Gastrocnemius medialis (tissue), 4 donors: ENCODE measurements at regions not wholly inside any gene's neighbourhood (a gene's known extent, or its start where the extent isn't known, plus 50 kb on each side); places are given as distances from the start of the nearest gene placed in this dataset.

Source experiments
- CTCF ChIP-seq, 5 experiments: fragments of 450-650 bp in 3 of 5; fragments of 200-600 bp in 2 of 5; sonication (generic) in 2 of 5; IDR thresholded peaks in 4 of 5; conservative IDR thresholded peaks in 1 of 5; 1 replicate in 4 of 5; 2 replicates in 1 of 5; pipeline ENCODE4 v1.5.1; 2016 to 2019; ENCODE audit warnings: antibody characterized with exemption in 5 of 5, mild to moderate bottlenecking in 3 of 5, moderate library complexity in 3 of 5
- POLR2A ChIP-seq, 2 donors: fragments of 450-650 bp; IDR thresholded peaks; one replicate each; pipeline ENCODE4 v1.6.1; 2017; ENCODE audit warnings: antibody characterized with exemption in 2 of 2, mild to moderate bottlenecking in 2 of 2, moderate library complexity in 2 of 2

- TF ChIP-seq POLR2A (IDR thresholded peaks at IDR 0.05) (no peak), CTCF (IDR thresholded peaks at IDR 0.05 in 4 of 5, conservative IDR thresholded peaks at IDR 0.05 in 1 of 5) (no peak)
Observed at GRCh38 chr6:144986271-144986670, 701.1 kb downstream of the UTRN start.
